GM19025 (cell line): ENCODE measurements at regions not wholly inside any gene's neighbourhood (a gene's known extent, or its start where the extent isn't known, plus 50 kb on each side); places are given as distances from the start of the nearest gene placed in this dataset.

Source experiments
- ATAC-seq: cut with Tn5 transposase; IDR thresholded peaks from one replicate; pipeline ENCODE4 v1.9.1; 2021; ENCODE audit warnings: mild to moderate bottlenecking, low read depth, moderate library complexity; ENCODE audit not compliant: unreplicated experiment

DNA sequence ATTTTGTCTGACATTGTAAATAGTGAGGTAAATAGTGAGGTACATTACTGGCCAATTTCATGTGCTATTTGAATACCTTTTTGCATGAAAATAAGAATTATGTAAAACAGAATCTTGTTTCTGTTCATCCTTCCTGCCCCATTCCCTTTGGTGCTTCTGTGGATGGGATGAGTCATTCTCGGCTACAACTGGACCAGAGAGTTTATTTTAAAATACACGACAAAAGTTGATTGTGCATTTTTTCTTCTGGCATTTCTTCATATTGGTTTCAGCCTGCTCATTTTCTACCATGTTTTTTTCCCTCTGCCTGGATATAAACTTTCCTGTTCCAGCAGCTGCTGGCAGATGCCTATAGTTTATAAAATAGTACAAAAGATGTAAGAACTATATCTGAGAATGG is 107.5 kb downstream of the CYSLTR2 start:
- no peak for ATAC-seq

DNA sequence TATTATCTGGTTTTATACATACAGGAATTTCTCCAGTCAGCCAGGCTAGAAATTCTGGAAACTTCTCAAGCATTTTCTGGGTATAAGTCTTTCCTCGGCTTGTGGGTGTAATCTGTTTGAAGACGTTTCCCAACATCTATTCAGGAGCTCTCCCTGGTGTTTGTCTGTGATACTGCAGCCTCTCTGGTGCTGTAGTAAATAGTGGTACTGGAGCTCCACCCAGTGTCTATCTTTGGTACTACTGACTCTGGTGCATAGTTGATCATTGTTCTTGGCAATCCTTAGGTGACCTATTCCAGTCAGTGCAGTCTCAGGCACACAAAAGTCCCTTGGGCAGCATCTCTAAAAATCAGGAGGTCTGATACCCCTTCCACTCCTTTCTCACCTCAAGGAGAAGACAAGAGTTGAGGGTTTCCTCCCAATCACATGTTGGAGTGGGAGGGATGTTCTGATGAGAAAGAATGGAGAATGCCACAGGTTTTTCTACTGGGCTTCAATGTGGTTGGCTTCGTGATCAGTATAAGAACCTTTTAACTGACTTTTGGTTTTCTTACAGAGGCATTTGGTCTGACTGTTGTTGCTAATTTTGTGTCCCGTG is 115.5 kb downstream of the CYSLTR2 start:
- peak; percentile 80 for ATAC-seq

DNA sequence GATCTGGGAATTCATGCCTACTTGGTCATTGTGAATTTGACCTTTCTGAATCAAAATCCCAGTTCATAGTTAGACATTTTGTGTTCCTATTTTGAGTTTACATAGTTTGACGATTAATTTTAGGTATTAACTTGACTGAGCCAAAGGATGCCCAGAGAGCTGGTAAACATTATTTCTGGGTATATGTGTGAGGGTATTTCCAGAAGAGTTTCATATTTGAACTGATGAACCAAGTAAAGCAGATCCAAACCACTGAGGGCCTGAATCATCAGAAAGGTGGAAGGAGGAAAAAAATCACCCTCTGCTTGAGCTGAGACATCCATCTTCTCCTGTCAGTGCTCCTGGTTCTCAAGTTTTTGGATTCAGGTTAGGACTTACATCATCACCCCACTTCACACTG is 116.6 kb downstream of the CYSLTR2 start:
- ATAC-seq, result no peak

DNA sequence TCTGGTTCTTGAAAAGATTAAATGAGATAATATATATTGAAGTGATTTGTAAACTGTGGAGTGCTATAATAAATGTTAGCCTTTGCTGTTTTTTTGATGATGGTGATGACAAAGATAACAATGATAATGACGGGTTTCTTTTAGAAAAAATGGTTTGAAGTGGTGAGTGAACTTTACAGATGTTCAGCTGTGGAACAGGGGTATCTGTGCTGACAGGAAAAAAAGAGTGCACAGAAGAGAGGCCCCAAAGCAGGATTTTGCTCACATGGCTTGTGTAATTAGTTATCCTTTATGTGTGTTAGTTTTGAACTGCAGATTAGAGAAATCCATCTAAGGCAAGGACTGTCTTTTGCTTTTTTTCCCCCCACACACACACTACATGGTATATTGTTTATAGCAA is 119.2 kb downstream of the CYSLTR2 start:
- no peak for ATAC-seq

DNA sequence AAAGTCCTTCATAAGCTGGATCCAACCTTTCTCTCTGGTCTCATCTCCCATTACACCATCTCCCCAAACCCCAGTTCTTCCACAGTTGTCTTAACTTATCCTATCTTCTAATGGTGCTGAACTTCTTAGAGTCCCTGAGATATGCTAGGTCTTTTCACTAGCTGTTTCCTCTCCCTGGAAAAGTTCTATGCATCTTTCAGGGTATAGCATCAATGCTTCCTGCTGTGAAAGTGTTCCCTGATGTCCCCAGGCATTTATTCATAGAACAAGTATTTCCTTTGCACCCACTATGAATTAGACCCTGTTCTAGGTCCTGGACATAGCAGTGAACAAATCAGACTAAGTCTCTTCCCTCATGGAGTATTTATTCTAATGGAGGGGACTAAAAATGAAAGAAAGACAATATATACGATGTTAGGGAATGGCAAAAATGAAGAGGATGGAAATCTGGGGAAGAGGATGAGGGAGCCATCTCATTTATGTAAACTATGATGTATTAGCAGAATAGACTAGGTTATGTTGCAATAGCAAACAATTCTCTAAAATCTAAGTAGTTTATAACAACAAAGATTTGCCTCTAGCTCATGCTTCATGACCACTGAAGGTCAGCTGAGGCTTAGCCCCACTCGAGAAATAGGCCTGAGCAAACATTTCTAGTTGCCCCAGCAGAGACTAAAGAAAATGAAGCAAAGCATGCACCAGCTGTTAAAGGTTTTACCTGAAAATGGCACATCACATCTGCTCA is 120.0 kb downstream of the CYSLTR2 start:
- no peak for ATAC-seq

DNA sequence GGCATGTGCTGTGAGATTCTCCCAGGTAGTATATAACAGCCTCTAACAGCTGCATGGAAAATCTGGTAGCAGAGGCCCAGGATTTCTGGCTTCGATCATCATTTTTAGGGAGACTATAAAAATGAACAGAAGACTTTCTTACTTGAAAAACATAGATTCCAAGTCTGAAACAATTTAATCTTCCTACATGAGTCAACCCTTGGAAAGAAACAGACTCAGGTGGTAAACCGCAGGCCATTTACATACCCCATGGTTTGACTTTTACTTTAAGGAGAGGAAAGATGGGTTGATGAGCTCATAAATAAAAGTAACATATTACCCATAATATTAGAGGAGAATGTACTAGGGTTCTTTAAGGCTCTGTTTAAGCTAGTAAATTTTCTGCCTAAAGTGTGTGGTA is 121.6 kb downstream of the CYSLTR2 start:
- no peak for ATAC-seq

DNA sequence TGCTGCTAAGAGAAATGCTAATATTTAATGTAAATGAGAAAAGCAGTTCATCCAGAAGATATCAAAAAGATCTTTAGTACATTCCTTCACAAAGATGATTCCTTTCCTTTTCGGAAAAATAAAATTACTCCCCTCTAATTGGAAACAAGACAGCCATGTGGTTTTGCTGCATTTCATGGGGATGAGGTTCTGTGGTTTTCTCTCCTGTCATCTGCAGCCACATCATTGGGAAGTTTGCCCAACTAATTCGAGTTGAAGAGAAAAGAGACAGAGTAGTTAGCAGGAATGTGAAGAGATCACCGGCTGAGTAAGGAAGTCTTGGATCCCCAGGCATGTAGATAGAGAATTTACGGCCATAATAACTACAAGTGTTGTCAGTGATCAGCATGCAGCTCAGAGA is 122.1 kb downstream of the CYSLTR2 start:
- no peak for ATAC-seq

DNA sequence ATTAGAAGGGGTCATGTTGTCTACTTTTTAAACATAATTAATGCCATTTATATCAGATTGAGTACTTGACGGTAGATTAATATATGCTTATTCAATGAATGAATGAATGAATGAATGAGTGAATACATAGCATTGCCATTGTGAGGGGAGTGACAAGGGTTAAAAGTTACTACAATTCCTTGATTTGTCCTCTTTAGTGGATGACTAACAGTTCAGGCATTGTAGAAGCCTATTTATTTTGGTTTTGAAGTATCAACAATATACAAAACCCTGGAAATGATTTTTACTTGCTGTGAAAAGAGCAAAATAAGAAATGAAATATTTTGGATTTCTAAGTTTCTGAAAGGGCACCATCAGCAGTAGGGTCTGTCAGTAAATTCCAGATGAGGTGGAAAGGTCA is 122.7 kb downstream of the CYSLTR2 start:
- ATAC-seq, result no peak

DNA sequence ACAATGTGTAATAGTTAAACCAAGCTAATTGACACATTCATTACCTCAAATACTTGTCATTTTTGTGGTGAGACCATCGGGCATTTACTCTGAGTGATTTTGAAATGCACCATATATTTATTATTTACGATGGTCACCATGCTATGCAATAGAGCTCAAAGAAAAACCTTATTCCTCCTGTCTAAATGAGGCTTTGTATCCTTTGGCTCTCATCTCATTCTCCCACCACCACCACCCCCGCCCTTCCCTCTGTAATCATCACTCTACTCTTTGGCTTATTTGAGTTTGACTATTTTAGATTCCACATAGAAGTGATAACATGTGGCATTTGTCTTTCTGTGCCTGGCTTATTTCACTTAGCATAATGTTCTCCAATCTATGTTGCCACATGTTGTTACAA is 124.9 kb downstream of the CYSLTR2 start:
- ATAC-seq, result no peak

DNA sequence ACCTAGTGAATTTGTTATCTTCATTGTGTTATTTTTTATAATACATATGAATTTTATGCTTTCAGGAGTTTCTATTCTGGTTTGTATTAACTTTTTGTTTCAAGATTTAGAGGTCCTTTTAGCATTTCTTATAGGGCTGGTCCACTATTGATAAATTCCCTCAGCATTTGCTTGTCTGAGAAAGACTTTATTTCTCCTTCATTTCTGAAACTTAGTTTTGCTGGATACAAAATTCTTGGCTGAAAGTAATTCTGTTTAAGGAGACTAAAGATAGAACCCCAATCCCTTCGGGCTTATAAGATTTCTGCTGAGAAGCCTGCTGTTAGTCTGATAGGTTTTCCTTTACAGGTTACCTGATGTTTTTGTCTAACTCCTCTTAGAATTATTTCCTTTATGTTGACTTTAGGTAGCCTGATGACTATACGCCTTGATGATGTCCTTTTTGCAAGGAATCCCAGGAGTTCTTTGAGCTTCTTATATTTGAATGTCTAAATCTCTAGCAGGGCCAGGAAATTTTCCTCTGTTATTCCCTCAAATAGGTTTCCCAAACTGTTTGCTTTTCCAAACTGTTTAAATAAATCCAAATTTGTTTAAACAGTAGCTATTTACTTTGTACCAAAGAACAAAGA is 127.1 kb downstream of the CYSLTR2 start:
- no peak for ATAC-seq

DNA sequence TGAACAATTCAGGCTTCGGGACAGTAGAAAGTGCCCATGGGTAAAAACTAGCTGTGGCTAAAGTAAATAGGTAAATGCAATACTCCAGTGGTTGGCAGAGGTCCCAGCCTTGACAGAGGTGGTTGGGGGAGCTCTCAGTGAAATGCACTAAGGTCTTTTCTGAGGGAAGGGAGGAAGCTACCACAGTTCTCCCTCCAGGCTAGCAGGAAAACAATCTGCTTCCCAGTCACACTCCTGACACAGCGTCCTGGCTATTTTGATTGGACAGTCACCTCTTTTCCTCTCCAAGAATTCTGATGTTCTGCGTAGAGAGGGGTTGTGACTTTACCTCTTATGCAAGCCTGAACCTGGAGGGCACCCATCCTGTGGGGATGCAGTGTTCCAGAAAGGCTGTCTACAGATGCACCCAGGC is 128.7 kb downstream of the CYSLTR2 start:
- no peak for ATAC-seq

DNA sequence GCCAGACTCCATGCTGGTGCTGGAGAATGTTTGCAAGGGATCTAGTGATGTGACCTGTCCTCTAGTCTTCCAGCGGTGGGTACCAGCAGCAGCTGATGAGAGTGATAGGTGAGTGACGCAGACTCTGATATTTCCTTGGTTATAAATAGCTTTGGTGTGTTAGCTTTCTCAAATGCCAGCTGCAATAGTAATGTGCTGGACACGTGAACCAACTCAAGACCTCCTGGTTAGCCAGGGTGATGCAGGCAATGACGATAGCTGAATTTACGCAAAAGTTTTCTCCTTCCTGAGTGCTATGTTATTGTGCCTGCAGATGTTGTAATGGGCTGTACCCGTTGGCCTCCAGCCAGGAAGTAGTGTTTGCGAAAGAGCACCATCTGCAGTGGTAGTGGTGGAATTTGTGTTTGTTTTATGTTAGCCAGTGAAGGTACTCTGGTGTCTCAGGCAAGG is 129.5 kb downstream of the CYSLTR2 start:
- no peak for ATAC-seq

DNA sequence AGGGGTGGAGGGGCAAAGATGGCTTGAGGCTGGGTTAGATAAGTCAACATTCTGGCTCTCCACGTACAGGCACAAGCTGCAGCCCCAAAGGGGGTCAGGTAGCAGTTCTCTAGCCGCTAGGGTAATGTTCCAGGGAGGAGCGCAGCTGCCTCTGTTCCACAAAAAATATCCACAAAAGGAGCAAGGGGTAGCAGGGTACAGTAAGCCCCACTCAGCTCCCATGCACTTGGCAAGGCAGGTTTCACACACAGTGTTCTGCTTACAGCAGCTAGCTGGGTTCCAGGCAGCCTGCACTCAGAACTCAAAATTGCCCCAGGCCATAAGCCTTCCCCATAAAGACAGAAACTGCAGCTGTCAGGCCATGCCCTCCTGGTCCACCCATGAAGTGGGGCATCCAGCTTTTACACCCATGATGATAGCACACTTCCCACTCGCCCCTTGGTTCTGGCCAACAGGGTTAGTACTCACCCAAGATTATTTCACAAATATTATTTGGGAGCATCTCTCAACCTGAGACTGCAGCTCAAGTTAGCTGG is 130.0 kb downstream of the CYSLTR2 start:
- ATAC-seq, result no peak

DNA sequence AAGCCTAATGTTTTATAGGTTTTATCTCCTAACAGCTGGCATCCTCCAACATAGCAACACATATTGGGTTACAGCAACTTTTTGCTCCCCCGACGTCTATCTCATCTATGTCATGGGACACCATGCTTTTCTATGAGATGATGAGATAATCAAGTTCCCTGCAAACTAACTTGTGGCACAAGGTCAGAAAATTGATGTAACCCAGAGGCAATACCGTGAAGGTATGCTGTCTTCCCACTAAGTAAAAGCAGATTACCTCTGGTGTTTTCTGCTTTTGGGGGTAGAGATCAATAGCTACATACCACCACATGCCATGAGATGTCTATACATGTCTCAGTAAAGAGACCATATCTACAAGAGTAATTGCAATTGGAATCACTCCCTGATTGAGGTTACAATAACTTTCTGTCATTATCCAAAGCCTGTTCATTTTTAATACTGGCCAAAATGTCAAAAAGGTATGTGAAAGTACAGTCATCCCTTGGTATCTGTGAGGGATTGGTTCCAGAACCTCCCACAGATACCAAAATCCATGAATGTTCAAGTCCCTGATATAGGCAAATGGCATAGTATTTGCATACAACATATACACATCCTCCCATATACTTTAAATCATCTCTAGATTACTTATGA is 131.3 kb downstream of the CYSLTR2 start:
- ATAC-seq, result no peak

DNA sequence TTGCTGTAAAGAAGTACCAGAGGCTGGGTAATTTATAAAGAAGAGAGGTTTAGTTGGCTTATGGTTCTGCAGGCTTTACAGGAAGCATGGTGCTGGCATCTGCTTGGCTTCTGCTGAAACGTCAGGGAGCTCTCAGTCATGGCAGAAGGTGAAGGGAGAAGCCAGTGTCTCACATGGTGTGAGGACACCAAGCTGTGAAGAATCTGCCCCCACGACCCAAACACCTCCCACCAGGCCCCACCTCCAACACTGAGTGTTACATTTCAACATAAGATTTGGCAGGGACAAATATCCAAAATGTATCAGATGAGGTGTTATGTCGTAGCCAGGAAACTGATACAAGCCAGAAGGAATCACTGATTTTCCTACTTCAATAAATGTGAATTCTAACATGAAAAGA is 136.5 kb downstream of the CYSLTR2 start:
- no peak for ATAC-seq

DNA sequence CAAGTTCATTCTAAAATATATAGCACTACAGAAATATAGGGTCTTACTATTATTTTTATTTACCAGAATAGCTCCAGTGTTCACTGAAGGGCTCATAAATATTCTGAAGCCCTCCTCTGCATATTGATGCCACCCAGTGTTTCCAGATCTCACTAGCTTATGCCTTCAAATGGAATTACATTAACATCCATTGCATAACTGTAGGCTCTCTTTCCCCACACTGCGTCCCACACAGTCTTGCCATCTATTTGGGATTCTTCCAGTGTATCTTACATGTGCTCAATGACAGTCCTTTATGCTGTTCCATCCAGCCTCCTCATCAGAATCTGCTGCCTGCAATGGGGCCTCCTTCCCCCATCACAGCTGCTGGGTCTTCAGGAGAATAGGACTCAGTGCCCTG is 137.2 kb downstream of the CYSLTR2 start:
- no peak for ATAC-seq

DNA sequence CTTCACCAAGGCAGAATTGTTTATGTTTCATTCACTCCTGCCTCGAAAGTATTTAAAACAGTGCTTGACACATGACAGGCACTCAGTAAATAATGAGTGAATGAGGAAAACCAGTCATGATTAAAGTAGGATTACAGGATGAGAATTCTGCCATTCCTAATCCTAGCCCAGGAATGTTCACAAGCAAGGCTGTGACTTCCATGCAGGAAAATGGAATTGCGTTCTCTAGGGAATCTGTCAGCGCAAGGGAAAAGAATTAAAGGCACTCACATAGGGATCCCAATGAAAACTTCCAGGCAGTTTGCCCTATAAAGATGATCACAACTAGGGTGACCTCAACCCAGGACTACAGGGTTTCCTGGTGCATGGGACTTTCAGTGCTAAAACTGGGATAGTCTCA is 143.4 kb downstream of the CYSLTR2 start:
- ATAC-seq, result no peak

DNA sequence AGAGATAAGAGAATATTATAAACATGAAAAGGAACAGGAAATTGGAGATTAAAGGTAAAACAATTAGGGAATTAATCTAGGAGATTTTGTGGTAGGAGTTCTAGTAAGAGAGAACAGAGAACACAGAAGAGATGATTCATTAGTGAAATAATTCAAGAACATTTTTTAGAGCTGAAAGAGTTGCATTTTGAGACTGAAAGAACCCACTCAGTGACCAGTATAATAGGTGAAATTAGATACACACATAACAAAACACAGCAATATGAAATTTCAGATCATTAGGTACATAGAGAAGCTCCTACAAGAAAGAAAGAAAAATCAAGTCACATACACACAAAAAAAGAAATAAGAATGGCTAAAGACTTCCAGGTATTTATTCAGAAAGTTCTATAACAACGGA is 144.0 kb downstream of the CYSLTR2 start:
- ATAC-seq, result no peak

DNA sequence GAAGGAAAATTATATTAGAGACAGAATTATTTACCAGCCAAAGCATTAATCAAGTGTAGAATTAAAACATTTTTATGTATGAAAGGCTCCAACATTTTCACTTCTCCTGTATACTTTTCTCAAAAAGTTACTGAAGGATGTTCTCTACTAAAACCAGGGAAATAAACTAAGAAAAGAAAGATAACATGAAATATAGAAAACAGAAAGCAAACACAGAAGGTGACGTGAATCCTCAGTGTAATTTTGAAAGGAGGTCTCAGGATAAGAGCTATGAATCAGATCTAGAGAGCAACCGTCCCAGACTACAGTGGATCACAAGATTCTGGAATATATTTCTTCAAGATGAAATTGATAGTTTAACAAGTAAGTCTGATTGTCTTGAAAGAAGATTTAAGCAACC is 144.5 kb downstream of the CYSLTR2 start:
- ATAC-seq, result no peak

DNA sequence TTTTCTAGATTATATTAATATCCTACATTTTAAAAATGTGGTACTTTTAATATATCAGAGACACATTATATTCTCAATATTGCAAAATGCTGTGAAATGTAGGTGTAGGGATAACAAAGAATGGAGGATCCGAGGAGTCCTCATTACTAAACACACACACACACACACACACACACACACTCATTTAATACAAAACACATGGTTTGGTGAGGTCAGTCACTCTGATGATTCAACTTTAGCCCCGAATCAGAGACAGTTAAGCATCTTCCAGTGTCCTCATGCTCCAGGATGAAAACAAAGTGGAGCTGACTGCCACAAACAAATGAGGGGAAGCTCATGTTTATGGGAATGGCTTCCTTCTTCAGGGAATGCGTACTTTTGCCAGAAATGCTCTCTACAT is 147.5 kb downstream of the CYSLTR2 start:
- ATAC-seq, result no peak
